NCI-H1105 (cell line): ENCODE measurements at regions not wholly inside any gene's neighbourhood (a gene's known extent, or its start where the extent isn't known, plus 50 kb on each side); places are given as distances from the start of the nearest gene placed in this dataset.
"Not testable (repeated sequence)": the region's sequence is repeated elsewhere in the genome, so short reads cannot be mapped to it uniquely, and the experiment has no call there.

Experiments used
- DNase-seq: peaks from one replicate; lab custom pipeline; 2025; lab: John Stamatoyannopoulos, UW

DNA sequence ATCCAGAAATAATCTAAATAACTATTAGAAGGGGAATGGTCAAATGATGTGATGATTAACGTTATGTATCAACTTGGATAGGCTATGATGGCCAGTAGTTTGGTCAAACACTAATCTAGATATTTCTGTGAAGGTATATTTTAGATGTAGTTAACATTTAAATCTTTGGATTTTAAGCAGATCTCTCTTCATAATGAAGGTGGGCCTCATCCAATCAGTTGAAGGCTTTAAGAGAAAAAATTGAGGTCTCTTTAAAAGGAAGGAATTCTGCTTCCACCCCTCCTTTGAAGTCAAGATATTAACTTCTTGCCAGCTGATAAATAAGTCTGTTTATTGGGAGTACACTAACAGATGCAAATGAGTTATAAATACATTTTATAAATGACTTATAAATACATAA lies 760.0 kb upstream of the SLC35B3 start:
- DNase-seq: no peak

DNA sequence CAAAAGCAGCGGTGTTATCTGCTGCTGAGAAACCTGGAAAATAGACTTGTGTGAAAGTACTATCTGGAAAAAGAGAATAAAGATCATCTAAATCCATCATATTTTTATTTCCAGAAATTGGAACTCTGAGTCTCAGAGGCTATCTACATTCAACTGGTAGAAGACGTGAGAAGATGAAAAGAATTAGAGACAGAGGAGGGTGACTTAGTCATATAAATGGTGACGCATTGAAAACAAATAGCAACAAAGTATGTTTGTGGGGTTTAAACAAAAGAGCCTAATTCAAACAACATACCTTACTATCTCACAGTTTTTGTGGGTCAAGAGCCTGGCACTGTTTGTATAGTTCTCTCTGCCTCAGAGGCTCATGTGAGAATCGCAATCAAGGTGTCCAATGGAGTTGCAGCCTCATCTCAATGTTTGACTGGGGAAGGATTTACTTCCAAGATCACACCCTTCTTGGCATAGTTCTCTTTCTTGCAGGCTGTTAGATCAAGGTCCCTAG lies 757.1 kb upstream of the SLC35B3 start:
- no peak for DNase-seq

DNA sequence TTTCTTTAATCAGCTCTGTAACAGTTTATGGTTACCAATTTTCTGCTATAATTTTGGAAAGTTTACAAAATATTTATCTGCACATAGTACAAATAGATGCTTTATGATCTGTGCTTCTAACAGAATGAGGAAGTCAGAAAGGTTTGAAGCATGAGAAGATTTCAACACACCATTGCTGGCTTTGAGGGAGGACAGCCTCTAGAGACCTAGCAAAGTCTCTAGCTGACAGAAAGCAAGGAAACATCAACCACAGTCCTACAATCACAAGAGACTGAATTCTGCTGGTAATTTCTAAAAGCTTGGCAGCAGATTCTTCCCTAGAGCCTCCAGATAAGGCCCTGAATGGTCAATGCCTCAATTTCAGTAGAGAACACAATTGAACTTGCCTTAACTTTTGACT lies 750.8 kb upstream of the SLC35B3 start:
- DNase-seq: no peak

DNA sequence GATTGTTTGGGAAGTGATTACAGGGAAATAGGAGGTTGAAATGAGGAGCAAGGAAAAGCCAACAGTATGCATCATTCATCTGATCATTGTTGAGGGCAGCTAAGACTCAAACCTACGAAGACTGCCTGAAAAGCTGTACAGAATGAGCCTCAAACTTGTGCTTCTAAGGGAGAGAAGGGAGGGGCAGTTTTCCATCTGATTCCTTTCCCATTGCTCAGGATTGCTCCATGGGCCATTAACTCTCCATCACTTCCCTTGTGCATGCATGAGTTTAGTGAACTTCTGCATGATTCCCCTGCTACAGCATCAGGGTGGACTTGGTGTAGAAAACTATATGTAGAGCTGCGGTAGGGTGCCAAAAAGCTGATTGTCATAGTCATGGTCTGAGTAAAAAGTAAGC lies 742.7 kb upstream of the SLC35B3 start:
- no peak for DNase-seq

DNA sequence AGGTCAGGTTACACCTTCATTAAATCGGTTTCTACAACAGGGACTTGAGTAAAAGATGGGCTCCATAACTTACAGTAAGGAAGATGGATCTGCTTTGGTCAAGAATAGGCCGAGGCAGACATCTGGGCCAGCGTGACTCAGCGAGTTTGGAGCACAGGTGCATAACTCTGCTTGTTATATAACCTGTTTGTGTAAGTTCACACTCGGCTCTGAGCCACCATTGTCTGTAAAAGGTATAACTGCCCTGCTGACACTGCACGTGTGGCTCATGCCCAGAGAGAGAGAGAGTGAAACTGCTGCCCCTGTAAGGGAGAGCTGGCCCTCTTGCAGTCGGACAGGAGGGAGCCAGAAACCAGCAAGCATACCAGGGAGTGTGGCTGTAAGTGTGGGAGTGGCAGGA lies 737.9 kb upstream of the SLC35B3 start:
- no peak for DNase-seq

DNA sequence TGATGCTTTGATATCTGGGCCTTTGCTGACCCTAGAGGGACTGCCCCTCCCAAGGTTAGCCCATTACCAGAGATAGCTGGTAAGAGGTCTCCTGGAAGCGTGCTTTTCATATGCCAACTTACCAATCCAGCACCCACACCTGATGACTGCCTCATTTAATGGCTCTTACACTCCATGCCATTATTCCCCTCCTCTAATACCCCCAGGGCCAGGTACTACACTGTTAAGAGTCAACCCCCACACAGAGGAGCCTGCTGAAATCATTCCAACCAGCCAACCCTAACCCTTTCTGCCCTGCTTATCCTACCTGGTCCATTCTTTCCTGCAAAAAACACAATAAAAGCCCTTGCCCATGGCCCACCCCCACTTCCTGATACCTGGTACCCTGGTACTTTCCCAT lies 736.8 kb upstream of the SLC35B3 start:
- DNase-seq: no peak

DNA sequence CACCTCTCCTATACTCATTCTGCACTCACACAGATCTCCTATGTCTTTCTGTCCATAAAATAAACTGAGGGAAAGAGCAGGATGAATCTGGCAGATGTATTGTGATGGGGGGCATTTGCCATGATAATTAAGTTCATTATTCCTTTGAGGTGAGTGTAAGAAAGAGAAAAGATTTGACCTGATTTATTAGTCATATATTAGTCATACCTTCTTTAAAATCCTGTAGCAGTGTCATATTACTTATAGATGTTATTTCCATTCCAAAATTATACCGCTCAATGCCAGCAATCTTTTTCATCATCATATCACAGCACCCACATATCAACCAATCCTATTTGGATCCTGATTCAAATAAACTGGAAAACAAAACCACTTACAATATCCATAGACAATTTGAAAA lies 733.3 kb upstream of the SLC35B3 start:
- DNase-seq: no peak

DNA sequence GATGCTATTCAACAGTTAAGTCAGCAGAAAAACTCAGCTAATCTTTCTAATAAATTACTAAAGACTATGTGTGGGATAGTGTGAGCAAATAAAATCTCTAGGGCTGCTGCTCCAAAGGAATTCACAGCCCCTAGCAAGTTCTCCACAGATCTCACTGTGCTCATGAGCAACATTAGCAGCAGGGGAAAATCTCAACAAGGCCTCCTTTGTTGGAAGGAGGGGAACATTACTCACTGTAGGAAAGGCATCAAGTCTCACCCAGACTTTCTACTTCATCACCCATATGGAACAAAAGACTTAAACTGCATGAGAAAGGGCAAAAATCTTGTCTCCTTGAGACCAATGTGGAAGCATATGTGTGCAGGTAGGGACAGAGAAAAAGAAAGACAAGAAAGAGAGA lies 726.4 kb upstream of the SLC35B3 start:
- DNase-seq: no peak

DNA sequence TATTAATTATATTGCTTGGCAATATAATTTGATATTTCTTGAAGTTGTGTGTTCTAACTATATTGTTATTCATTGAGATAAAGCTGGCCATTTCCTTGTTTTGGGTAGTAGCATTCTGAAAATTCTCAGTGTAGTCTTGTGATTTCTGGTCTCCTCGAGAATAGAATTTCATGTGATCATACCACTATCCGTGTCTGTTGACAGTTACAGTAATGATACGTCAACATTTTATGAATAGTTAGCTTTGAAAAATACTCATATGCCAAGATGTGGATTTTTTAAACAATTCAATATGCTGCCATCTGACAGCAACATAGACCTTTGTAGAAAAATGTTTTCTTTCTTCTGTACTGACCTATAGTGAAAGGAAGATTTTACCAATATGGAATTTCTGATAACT lies 723.7 kb upstream of the SLC35B3 start:
- no peak for DNase-seq

DNA sequence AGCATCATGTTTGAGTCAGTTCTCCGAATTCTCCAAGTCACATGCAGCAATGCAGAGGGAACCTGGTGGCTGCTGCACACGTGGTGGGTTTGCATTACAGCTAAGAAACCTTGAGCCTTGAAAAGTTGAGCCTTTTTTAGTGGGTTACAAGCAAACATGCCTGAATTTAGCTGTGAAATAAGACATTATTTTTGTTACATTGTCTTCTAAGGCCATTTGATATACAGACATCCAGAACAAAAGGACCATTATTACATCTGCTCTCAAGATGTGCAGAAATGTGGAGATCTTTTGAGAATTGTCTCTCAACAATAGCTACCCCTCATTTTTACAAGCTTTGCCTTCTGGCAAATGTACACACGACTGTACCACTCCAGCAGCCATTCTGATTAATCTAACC lies 720.5 kb upstream of the SLC35B3 start:
- DNase-seq: no peak

DNA sequence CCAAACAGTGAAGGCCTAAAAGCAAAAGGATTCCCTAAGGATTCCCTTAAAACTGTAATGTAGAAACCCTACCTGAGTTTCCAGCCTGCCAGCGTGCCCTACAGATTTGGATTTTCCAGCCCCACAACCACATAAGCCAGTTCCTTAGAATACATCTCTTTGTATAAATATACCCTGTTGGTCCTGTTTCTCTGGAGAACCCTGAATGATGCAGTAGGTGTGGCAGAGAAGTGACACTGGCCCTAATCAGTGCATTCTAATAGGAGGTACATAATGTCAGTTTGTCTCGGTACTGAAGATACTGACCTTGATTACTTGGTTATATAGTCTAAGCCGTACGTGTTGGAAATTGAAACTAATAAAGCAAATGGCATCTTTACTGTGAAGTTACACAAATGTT lies 707.8 kb upstream of the SLC35B3 start:
- no peak for DNase-seq

DNA sequence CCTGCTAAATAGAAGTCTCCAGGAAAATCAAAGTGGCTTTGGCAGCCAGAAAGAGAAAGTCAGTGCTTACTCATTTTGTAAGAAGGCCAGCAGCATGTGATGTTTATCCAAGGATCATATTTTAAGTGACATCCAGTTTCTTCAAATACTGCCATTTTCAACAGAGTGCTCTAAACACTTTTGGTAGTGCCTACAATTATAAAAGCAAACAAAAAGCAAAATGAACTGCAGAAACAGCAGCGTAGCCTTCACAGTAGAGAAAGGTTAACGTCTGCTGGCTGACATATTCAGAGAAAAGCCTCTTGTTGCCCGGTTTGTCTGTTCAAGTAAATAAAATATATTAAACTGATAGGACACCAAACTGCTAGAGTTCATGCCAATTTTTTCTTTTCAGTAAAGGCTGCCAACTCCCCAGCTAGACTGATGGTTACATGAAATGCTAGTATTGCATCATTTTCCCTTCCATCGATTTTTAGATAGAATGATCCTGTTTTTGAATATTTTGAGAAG lies 705.7 kb upstream of the SLC35B3 start:
- DNase-seq: peak; percentile 74

DNA sequence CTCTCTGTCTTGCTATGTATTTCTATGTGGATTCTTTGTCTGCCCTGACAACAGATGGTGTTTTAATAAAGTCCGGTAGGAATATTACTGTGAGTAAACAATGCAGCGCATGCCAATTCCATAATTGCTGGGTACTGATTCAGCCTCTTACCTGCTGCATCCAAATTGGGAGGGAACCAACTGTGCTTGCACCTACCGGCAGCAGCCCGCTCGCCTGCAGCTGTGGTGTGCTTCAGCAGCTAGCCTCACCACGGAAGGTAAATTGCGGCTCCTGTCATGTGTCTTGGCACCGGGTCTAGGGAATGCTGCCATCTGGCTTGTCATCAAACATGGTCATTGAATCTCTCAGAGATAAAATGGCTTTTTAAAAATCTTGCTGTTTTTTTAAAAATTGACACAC lies 704.8 kb upstream of the SLC35B3 start:
- peak; percentile 96 for DNase-seq

DNA sequence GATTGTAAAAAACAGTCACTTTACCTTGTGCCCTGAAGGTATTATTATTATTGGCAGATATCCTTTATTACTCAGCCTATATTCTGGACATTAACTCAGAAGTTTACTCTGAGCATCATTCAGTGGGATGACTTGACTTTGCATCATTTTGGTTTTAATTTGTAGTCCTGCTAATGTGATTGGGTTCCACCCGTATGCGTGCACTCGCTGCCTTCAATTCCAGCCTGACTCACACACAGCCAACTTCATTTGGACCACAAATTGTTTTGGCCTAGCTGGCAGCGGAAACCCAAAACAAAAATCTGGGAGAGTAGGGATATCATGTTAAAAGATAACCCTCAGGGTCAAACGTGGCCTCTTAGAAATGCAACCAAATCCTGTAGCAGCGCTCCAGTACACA lies 704.4 kb upstream of the SLC35B3 start:
- no peak for DNase-seq

DNA sequence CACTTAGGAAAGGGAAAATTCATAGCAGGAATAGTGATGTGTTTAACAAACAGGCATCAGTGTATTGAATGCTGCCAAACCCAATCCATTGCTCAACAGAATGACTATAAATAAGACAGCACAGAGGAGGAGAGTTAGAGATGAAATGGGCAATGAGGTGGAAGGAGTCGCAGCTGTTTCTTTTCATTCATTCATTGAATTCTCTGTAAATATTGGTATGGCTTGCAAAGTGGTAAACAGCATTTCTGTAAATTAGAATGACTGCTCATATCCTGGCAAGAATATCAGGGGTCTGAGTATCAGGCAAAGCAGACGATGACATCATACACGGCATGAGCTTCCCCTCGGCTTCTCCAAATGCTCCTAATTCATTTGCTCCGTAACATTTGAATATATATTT lies 703.6 kb upstream of the SLC35B3 start:
- DNase-seq: no peak

DNA sequence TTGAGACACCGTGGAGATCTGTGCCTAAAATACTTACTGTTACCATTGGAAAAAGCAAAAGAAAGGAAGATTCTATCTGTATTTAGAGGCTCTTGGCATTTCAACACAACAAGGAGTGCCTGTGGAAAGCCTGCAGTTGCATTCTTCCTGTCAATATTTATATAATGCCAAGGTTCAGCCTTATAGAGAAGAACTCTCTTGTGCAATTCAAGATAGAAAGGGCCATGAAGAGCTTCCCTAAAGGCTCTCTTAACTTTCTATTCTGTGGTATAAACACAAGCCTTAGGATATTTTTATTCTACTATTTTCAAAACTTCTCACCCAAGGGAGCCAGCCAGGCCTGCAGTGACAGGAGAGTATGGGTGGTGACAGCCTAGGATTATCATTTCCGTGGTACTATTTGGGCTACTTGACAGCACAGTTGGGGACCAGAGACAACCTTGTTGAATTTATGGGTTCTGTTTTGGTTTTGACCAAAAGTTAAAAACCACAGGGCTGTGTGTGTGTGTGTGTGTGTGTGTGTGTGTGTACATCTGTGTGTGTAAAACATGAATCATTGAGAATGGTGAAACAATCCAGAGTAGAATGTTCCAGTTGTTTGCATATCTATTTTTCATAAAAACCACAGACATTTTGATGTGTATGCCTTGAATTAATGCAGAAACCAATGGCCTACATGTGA lies 700.9 kb upstream of the SLC35B3 start:
- DNase-seq: no peak

DNA sequence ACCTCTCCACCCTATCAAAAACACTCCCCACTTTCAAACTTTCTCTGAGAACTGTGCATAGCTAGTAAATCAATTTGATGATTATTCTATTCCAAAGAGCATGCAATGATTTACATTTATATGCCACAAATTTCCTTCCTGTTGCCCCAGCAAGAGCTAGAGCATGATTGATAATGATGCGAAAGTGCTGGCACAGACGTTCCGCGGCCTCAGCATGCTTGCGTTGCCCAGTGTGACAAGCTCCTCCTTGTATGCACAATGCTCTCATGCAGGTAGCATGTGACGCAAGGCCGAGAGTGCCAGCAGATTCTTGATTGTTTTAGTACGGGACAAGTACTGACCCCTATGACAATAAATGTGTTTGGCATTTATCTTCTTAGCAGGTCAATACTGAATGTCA lies 696.3 kb upstream of the SLC35B3 start:
- DNase-seq: no peak

DNA sequence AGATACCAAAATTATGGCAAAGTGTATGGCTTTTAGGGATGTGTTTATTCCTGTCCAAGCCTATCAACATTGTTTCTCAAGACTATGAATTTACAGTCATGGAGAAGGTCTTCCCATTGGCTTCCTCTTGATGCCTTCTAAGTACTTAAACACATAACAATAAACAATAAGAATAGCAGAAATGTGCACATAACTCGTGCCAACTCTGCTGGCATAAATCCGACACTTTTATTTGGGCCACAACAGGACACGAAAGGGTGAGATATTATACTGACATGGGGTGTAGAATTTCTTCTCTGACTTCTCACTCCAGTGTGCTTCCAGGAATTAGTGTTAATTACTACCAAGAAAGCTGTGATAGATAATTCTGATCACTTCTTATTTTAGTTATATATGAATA lies 695.9 kb upstream of the SLC35B3 start:
- DNase-seq: no peak

DNA sequence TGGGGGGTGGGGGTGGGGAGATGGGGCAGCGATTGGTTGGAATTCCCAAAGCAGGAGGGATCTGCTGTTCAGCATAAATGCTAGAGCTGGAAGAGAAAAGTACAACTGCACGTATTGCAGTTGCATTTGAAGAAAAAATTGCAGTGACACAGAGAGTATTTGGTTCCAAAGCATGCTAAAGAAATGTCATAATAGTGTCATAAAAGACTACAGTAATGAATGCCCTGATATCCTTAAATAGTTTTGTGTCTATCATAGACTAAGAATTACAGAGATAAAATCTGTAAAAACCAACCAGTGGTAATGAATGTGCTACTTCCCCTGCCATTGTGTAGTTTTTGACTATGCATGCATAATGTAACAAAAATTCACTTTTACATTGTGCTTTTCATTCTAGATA lies 693.6 kb upstream of the SLC35B3 start:
- DNase-seq: no peak

DNA sequence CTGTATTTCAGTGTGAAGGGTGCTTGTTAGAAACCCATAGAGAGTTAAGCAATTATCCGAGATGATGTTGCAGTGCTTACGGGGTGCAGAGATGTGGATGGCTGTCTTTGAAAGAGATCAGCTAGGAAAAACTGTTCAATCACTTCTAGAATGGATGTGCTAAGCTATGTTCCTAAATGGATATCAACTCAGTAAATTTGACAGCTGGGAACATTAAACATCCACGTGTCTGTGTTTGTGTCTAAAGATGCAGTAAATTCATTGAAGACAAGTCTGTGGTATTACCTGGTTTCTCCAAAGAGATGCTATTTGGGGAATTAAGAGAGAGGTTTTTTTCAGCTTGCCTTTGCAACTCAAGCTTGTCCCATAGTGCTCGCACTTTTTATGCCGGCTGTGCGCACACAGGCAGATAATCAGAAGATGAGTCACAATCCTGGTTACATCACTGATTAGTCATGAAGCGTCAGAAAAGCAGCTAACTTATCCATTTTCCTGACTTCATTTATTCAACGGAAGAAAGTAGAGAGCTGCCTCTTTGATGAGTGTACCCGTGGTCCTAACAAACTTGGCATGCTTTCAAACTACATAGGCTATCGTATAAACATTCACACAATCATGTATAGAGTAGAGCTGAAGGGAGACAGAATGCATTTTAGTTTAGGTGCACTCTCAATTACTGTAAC lies 691.7 kb upstream of the SLC35B3 start:
- DNase-seq: no peak

DNA sequence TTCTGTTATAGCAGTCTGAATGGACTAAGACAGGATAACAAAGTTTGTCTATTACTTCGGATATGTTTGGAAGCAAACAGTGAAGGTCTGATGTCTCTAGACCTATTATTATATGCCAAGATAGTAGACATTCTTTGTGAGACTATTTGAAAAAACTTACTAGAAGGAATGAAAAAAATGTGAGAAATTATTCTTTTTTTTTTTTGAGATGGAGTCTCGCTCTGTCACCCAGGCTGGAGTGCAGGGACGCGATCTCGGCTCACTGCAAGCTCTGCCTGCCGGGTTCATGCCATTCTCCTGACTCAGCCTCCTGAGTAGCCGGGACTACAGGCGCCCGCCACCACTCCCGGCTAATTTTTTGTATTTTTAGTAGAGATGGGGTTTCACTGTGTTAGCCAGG lies 690.7 kb upstream of the SLC35B3 start:
- not testable (repeated sequence) for DNase-seq

DNA sequence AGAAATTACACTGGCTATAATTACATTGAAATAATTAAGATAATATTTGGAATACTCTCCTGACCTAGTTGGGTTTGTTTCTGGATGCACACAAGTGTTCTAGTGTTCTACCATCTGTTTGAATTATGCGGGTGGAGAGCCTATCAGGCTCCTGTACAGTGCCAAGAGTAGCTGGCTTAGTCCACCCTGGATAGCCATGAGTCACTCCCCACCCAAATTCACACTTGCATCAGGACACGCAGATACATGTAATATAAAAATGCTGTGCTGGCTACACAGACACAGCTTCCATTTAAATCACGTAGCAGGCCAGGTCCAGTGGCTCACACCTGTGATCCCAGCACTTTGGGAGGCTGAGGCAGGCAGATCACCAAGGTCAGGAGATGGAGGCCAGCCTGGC lies 686.2 kb upstream of the SLC35B3 start:
- DNase-seq: no peak

DNA sequence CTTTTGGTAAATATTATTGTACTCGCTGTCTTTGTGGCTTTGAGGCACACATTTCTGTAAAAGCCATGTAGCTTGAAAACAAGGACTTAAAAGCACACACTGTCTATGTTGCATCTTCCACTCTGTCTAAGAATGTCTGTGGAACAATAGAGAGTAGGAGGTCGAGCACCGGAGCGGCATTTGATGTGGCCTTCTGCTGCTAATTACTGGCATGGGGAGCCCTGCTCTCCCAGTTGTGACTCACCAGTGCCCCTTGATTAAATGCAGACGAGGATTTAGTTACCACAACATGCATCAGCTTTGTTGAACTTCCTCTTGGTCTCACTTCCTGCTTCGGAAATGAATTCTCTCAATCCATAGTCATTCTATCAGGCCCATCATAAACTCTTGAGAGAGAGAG lies 680.7 kb upstream of the SLC35B3 start:
- no peak for DNase-seq

DNA sequence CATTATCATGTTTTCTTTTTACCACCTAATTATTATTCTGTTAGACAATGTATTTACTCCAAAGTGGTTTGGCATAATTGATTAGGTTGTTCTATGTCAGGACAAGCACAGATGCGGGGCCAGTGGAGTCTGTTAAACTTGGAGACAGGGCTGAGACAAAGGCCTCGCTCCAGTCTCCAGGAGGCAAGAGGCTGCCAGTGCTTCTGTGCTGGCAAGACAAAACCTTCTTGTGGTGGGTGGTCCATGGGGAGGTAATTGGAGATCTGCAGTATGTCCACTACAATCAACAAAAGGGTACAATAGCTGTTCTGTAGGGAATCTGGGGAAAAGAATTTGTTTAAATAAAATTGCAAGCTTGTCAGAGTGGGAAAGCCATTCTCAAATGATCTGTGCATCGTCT lies 677.2 kb upstream of the SLC35B3 start:
- no peak for DNase-seq
